ENCODE measurements at regions not wholly inside any gene's neighbourhood (a gene's known extent, or its start where the extent isn't known, plus 50 kb on each side); places are given as distances from the start of the nearest gene placed in this dataset.

- Histone ChIP-seq H3K4me1 (peaks cover 5 to 24% (median 14%) of the 10 kb centered on the region in 6 donors), H3K27me3 (replicated peaks in 1 of 7) (no peaks in the 10 kb centered on the region), H3K4me3 (no peak overlapping the region), H3K27ac (no peak overlapping the region), H3K36me3 (no peaks in the 10 kb centered on the region), H3K9me3 (no peaks in the 10 kb centered on the region)
- no peak for TF ChIP-seq POLR2AphosphoS5 (IDR thresholded peaks at IDR 0.05)
- no peak for TF ChIP-seq POLR2A (IDR thresholded peaks at IDR 0.05)
- TF ChIP-seq CTCF (IDR thresholded peaks at IDR 0.05 in 8 of 11, conservative IDR thresholded peaks at IDR 0.05 in 3 of 11): no peak
- DNase-seq: no peak
- intact Hi-C loops (cut with DNase I; ENCODE audit: low total_unique reads): no loop called here
- 29 to 34% (median 31%) methylated on average over 10 of the region's 10 CpGs for WGBS, 5 donors
Observed at GRCh38 chr18:46278481-46279465, 174.6 kb downstream of the HAUS1 start.

- Histone ChIP-seq H3K27ac (no peak overlapping the region), H3K27me3 (replicated peaks in 1 of 7) (no peaks in the 10 kb centered on the region), H3K4me3 (no peak overlapping the region), H3K4me1 (peaks cover 5 to 24% (median 14%) of the 10 kb centered on the region in 6 donors), H3K36me3 (no peaks in the 10 kb centered on the region), H3K9me3 (no peaks in the 10 kb centered on the region)
- DNase-seq: no peak
- intact Hi-C loops (cut with DNase I; ENCODE audit: low total_unique reads): loop anchor here (5.0 kb wide), 2 partner anchors 203 to 378 kb away; partner anchors contain the start of gene LOXHD1
- WGBS, 5 donors: 94 to 99% (median 95%) methylated on average over 6 of the region's 6 CpGs
- TF ChIP-seq POLR2A (IDR thresholded peaks at IDR 0.05) (no peak), POLR2AphosphoS5 (IDR thresholded peaks at IDR 0.05) (no peak), CTCF (IDR thresholded peaks at IDR 0.05 in 8 of 11, conservative IDR thresholded peaks at IDR 0.05 in 3 of 11) (no peak)
Observed at GRCh38 chr18:46279673-46280072, 175.5 kb downstream of the HAUS1 start.

- TF ChIP-seq POLR2AphosphoS5 (IDR thresholded peaks at IDR 0.05): peak in 2 of 3 donors; percentile 7 to 32
- TF ChIP-seq CTCF (IDR thresholded peaks at IDR 0.05 in 8 of 11, conservative IDR thresholded peaks at IDR 0.05 in 3 of 11): peak; percentile 62 to 93 (median 87)
- no peak for TF ChIP-seq POLR2A (IDR thresholded peaks at IDR 0.05)
- no peaks in the 10 kb centered on the region for H3K27me3 ChIP-seq (replicated peaks in 1 of 7)
- H3K4me3 ChIP-seq: no peak overlapping the region
- H3K36me3 ChIP-seq: no peaks in the 10 kb centered on the region
- WGBS, 5 donors: 57 to 61% (median 59%) methylated on average over 13 to 15 of the region's 15 CpGs
- peak; percentile 86 for DNase-seq
- H3K9me3 ChIP-seq: no peaks in the 10 kb centered on the region
- intact Hi-C loops (cut with DNase I; ENCODE audit: low total_unique reads): loop anchor here (5.0 kb wide), 2 partner anchors 201 to 376 kb away; partner anchors contain the start of gene LOXHD1
- H3K27ac ChIP-seq: no peak overlapping the region
- H3K4me1 ChIP-seq: peaks cover 5 to 24% (median 14%) of the 10 kb centered on the region in 6 donors
Observed at GRCh38 chr18:46281185-46282176, 177.3 kb downstream of the HAUS1 start.

Measured in spleen (tissue), 11 donors.